GM20000 (cell line): ENCODE measurements at regions not wholly inside any gene's neighbourhood (a gene's known extent, or its start where the extent isn't known, plus 50 kb on each side); places are given as distances from the start of the nearest gene placed in this dataset.

Experiments
- DNase-seq: peaks from one replicate; pipeline ENCODE4 v3.0.0; 2012; ENCODE audit warnings: low spot score
- TF ChIP-seq, protein P1 (sequence below): IDR thresholded peaks from 2 replicates; pipeline ENCODE4 v1.5.1; 2012; ENCODE audit warnings: mild to moderate bottlenecking, control low read depth; ENCODE audit errors: extremely low read depth, missing control alignments

DNA sequence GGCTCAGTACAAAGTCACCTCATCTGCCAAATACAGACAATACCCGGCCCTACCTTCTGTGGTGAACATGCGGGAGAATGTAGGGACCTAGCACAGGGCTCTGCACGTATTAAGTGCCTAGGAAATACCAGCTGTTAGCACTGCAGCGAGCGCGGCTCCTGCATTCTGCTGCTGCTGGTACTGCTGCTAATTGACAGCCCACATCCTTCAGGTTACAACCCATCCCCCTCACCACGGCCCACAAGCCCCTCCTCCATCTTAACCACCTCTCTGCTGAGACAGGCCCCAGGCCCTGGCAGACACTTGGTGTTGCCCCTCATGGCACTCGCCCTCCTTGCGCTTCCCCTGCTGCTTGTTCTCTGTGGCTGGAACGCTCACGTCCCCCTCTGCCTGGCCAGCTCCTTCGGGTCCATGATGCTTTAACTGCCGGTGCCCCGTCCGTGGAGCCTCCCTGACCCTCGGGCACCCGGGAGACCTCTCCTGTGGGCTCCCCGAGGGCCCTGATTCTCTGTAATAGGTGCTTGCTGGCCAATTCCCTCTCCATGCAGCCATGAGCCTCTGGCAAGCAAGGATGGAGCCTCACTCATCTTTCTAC is 53.3 kb upstream of the LOXL4 start:
- TF ChIP-seq, protein P1, sequence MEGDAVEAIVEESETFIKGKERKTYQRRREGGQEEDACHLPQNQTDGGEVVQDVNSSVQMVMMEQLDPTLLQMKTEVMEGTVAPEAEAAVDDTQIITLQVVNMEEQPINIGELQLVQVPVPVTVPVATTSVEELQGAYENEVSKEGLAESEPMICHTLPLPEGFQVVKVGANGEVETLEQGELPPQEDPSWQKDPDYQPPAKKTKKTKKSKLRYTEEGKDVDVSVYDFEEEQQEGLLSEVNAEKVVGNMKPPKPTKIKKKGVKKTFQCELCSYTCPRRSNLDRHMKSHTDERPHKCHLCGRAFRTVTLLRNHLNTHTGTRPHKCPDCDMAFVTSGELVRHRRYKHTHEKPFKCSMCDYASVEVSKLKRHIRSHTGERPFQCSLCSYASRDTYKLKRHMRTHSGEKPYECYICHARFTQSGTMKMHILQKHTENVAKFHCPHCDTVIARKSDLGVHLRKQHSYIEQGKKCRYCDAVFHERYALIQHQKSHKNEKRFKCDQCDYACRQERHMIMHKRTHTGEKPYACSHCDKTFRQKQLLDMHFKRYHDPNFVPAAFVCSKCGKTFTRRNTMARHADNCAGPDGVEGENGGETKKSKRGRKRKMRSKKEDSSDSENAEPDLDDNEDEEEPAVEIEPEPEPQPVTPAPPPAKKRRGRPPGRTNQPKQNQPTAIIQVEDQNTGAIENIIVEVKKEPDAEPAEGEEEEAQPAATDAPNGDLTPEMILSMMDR = no peak
- no peak for DNase-seq

GRCh38 chr10:98320486-98321185 is 52.6 kb upstream of the LOXL4 start:
- DNase-seq = no peak
- TF ChIP-seq, protein P1 = no peak

GRCh38 chr10:98318861-98319260 is 50.9 kb upstream of the LOXL4 start:
- TF ChIP-seq, protein P1 = no peak
- DNase-seq = no peak
